NT2/D1 (cell line): ENCODE measurements at regions not wholly inside any gene's neighbourhood (a gene's known extent, or its start where the extent isn't known, plus 50 kb on each side); places are given as distances from the start of the nearest gene placed in this dataset.

Experiments
- YY1 ChIP-seq: IDR thresholded peaks from 2 replicates; pipeline ENCODE4 v1.6.1; 2011; ENCODE audit not compliant: insufficient read length, insufficient read depth
- ZNF274 ChIP-seq: IDR thresholded peaks from 2 replicates; pipeline ENCODE4 v1.6.1; 2011; ENCODE audit warnings: mild to moderate bottlenecking, low read depth, low read length

- no peak for TF ChIP-seq ZNF274
- no peak for TF ChIP-seq YY1
Observed at GRCh38 chr13:74210693-74211393, 76.6 kb upstream of the KLF12 start.
